ENCODE measurements at regions not wholly inside any gene's neighbourhood (a gene's known extent, or its start where the extent isn't known, plus 50 kb on each side); places are given as distances from the start of the nearest gene placed in this dataset.

- DNase-seq (ENCODE audit: low read depth, low spot score), result no peak
Measured at GRCh38 chr14:97718886-97719442, 921.8 kb downstream of the VRK1 start.

- no peak for DNase-seq (ENCODE audit: low read depth, low spot score)
Measured at GRCh38 chr14:97719931-97720330, 922.7 kb downstream of the VRK1 start.

GRCh38 chr14:97723351-97723750 is 926.2 kb downstream of the VRK1 start:
- no peak for DNase-seq (ENCODE audit: low read depth, low spot score)

GRCh38 chr14:97723819-97724218 is 926.6 kb downstream of the VRK1 start:
- no peak for DNase-seq (ENCODE audit: low read depth, low spot score)

- DNase-seq (ENCODE audit: low read depth, low spot score), result no peak
Measured at GRCh38 chr14:97724265-97724731, 927.1 kb downstream of the VRK1 start.

- DNase-seq (ENCODE audit: low read depth, low spot score), result no peak
Measured at GRCh38 chr14:97726676-97727075, 929.5 kb downstream of the VRK1 start.

- no peak for DNase-seq (ENCODE audit: low read depth, low spot score)
Measured at GRCh38 chr14:97730706-97731105, 933.5 kb downstream of the VRK1 start.

GRCh38 chr14:97731800-97732199 is 934.6 kb downstream of the VRK1 start:
- DNase-seq (ENCODE audit: low read depth, low spot score), result no peak

GRCh38 chr14:97747316-97747715 is 950.1 kb downstream of the VRK1 start:
- DNase-seq (ENCODE audit: low read depth, low spot score), result no peak

GRCh38 chr14:97748616-97749015 is 951.4 kb downstream of the VRK1 start:
- DNase-seq (ENCODE audit: low read depth, low spot score), result no peak

GRCh38 chr14:97757491-97757890 is 960.3 kb downstream of the VRK1 start:
- no peak for DNase-seq (ENCODE audit: low read depth, low spot score)

GRCh38 chr14:97760050-97760449 is 962.9 kb downstream of the VRK1 start:
- DNase-seq (ENCODE audit: low read depth, low spot score), result no peak

GRCh38 chr14:97762386-97762785 is 965.2 kb downstream of the VRK1 start:
- no peak for DNase-seq (ENCODE audit: low read depth, low spot score)

- DNase-seq (ENCODE audit: low read depth, low spot score), result no peak
Measured at GRCh38 chr14:97771340-97772045, 974.3 kb downstream of the VRK1 start.

GRCh38 chr14:97773598-97773997 is 976.4 kb downstream of the VRK1 start:
- DNase-seq (ENCODE audit: low read depth, low spot score), result no peak

- DNase-seq (ENCODE audit: low read depth, low spot score), result no peak
Measured at GRCh38 chr14:97776890-97777558, 979.8 kb downstream of the VRK1 start.

GRCh38 chr14:97777622-97778355 is 980.6 kb downstream of the VRK1 start:
- no peak for DNase-seq (ENCODE audit: low read depth, low spot score)

- DNase-seq (ENCODE audit: low read depth, low spot score), result no peak
Measured at GRCh38 chr14:97779140-97779539, 982.0 kb downstream of the VRK1 start.

GRCh38 chr14:97780804-97781203 is 983.6 kb downstream of the VRK1 start:
- DNase-seq (ENCODE audit: low read depth, low spot score), result no peak

- DNase-seq (ENCODE audit: low read depth, low spot score), result no peak
Measured at GRCh38 chr14:97781961-97782360, 984.8 kb downstream of the VRK1 start.

GRCh38 chr14:97782871-97783414 is 985.8 kb downstream of the VRK1 start:
- DNase-seq (ENCODE audit: low read depth, low spot score), result no peak

GRCh38 chr14:97785495-97785894 is 988.3 kb downstream of the VRK1 start:
- DNase-seq (ENCODE audit: low read depth, low spot score), result no peak
